Muscle layer of colon (tissue), 2 donors: ENCODE measurements at regions not wholly inside any gene's neighbourhood (a gene's known extent, or its start where the extent isn't known, plus 50 kb on each side); places are given as distances from the start of the nearest gene placed in this dataset.
"Not testable (repeated sequence)": the region's sequence is repeated elsewhere in the genome, so short reads cannot be mapped to it uniquely, and the experiment has no call there.

Experiments
- H3K27ac ChIP-seq: one replicate; pipeline ENCODE4 v1.7.0; 2013; ENCODE audit warnings: low read depth, mild to moderate bottlenecking, low read length, moderate library complexity
- H3K27me3 ChIP-seq, 2 donors: one replicate each; pipeline ENCODE4 v1.7.0; 2013; ENCODE audit warnings: low read length in 2 of 2, mild to moderate bottlenecking in 2 of 2; ENCODE audit not compliant: insufficient read depth in 2 of 2, control insufficient read depth in 1 of 2
- H3K36me3 ChIP-seq: one replicate; pipeline ENCODE4 v1.7.0; 2013; ENCODE audit warnings: mild to moderate bottlenecking, low read length; ENCODE audit not compliant: insufficient read depth
- H3K4me1 ChIP-seq: one replicate; pipeline ENCODE4 v1.7.0; 2013; ENCODE audit warnings: mild to moderate bottlenecking, low read length; ENCODE audit not compliant: insufficient read depth
- H3K4me3 ChIP-seq, 2 donors: one replicate each; pipeline ENCODE4 v1.7.0; 2013; ENCODE audit warnings: low read length in 2 of 2, low read depth in 1 of 2, mild to moderate bottlenecking in 1 of 2, moderate library complexity in 1 of 2
- H3K9ac ChIP-seq: one replicate; pipeline ENCODE4 v1.7.0; 2013; ENCODE audit warnings: low read length
- H3K9me3 ChIP-seq: one replicate; pipeline ENCODE4 v1.7.0; 2013; ENCODE audit warnings: mild to moderate bottlenecking, low read length
- donor health status: abdominal sarcoma.
- donor health status: Adenocarcinoma of cecum.

DNA sequence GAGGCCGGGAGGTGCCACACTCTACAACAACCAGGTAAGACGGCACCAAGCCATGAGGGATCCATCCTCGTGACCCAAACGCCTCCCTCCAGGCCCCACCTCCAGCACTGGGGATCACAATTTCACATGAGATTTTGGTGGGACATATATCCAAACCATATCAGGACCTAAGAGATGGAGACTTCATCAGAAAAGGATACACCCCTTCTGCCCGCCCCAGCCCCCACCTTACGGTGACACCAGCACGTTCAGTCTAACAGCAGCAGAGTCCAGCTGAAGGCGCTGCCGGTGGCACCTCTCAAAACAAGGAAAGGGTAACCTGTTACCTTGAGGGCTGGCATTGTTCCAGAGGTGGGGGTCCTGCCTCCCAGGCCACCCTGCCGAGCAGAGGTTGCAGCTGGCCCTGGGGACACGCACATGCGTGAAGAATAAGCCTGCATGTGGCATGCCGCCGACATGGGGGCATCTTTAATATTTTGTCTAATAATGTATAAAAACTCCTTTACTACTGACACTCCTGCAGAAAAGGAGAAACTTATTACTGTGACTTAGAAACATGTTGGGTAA lies 154.4 kb downstream of the GALR1 start:
- Histone ChIP-seq H3K27ac (no peak overlapping the region), H3K4me3 (no peak overlapping the region), H3K9me3 (no peaks in the 10 kb centered on the region), H3K4me1 (no peaks in the 10 kb centered on the region), H3K36me3 (no peaks in the 10 kb centered on the region), H3K9ac (no peak overlapping the region), H3K27me3 (no peaks in the 10 kb centered on the region)

DNA sequence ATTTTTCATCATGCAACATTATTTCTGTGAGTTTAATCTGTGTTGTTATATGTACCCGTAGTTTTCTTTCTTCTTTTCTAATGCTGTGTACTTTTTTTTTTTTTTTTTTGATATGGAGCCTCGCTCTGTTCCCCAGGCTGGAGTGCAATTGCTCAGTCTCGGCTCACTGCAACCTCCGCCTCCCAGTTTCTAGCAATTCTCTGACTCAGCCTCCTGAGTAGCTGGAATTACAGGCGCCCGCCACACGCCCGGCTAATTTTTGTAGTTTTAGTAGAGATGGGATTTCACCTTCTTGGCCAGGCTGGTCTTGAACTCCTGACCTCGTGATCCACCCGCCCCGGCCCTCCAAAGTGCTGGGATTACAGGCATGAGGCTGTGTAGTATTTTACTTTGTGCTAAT lies 155.4 kb downstream of the GALR1 start:
- H3K4me3 ChIP-seq, result no peak overlapping the region
- H3K27me3 ChIP-seq, result no peaks in the 10 kb centered on the region
- no peaks in the 10 kb centered on the region for H3K9me3 ChIP-seq
- no peak overlapping the region for H3K9ac ChIP-seq
- H3K36me3 ChIP-seq, result no peaks in the 10 kb centered on the region
- H3K27ac ChIP-seq, result no peak overlapping the region
- H3K4me1 ChIP-seq, result no peaks in the 10 kb centered on the region

DNA sequence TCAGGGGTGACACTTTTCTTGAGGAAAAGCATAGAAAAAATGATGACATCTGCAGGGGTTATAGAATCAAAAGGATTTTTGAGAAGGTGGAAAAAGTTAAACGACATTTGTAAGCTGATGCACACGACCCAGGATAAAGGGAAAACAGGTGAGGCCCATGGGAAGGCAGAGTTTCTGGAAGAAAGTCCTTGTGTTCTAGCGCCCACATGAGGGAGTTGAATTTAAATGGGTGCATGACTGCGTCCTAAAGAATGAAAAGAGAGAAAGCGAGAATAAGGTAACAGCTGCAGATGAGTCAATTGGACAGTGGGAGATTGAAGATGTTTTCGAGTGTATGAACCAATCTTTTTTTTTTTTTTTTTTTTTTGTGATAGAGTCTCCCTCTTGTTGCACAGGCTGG lies 158.1 kb downstream of the GALR1 start:
- H3K9ac ChIP-seq, result no peak overlapping the region
- no peaks in the 10 kb centered on the region for H3K9me3 ChIP-seq
- no peaks in the 10 kb centered on the region for H3K36me3 ChIP-seq
- H3K27me3 ChIP-seq, result no peaks in the 10 kb centered on the region
- H3K4me1 ChIP-seq, result no peaks in the 10 kb centered on the region
- no peak overlapping the region for H3K4me3 ChIP-seq
- H3K27ac ChIP-seq, result no peak overlapping the region

DNA sequence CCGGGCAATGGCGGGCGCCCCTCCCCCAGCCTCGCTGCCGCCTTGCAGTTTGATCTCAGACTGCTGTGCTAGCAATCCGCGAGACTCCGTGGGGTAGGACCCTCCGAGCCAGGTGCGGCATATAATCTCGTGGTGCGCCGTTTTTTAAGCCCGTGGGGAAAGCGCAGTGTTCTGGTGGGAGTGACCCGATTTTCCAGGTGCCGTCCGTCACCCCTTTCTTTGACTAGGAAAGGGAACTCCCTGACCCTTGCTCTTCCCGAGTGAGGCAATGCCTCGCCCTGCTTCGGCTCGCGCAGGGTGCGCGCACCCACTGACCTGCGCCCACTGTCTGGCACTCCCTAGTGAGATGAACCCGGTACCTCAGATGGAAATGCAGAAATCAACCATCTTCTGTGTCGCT lies 171.9 kb downstream of the GALR1 start:
- H3K4me3 ChIP-seq, H3K36me3 ChIP-seq, H3K9ac ChIP-seq, H3K4me1 ChIP-seq, H3K27me3 ChIP-seq, H3K27ac ChIP-seq, H3K9me3 ChIP-seq: not testable (repeated sequence)

DNA sequence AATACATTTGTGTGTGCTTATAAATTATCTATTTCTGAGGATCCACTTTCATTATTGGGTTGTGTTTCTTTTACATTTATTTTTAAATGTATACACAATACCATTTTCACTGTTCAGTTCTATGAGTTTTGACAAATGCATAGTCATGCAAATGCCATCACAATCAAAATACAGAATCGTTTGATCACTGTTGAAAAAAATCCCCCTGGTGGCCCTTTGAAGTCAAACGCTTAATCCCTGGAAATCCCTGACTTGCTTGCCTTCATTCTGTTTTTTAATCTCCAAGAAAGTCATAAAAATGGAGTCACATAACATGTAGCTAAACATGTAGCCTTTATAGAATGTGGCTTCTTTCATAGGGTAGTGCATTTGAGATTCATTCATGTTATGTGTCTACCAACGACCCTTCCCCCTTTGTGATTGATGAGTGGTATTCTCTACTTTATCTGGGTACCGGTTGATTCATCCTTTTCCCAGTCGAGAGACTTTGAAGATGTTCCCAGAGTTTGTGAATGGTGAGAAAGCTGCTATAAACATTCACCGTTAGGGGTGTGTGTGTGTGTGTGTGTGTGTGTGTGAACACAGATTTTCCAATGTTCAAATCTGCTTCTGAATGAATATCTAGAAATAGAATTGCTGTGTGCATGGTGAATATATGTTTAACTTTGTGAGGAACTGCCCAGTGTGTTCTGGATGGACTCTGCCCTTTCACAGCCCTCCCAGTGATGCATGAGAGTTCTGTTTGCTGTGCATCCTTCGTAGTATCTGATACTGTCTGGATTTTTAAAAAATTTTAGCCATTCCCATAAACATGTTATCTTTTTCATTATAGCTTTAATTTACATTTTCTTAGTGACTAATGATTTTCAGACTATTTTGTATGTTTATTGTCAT lies 173.6 kb downstream of the GALR1 start:
- Histone ChIP-seq H3K27me3 (no peaks in the 10 kb centered on the region), H3K4me3 (no peak overlapping the region), H3K27ac (no peak overlapping the region), H3K36me3 (no peaks in the 10 kb centered on the region), H3K9me3 (no peaks in the 10 kb centered on the region), H3K9ac (no peak overlapping the region), H3K4me1 (no peaks in the 10 kb centered on the region)

DNA sequence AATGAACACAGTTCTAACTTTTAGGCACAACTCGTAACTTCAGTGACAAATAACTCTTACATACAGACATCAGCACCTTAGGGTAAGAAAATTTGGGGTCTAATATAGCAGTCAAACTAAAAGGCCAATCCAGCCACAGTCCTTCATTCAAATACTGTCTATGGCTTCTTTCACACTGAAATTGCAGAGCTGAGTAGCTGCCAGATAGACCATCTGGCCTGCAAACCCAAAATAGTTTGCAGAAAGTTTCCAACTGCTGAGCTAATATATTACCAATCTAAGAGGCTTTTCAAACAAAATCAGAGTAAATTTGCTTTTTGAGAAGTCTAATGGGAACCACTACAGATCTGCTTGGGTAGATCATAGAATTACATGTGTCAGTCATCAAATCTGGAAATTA lies 183.4 kb downstream of the GALR1 start:
- no peaks in the 10 kb centered on the region for H3K27me3 ChIP-seq
- no peaks in the 10 kb centered on the region for H3K9me3 ChIP-seq
- H3K4me3 ChIP-seq, result no peak overlapping the region
- no peaks in the 10 kb centered on the region for H3K36me3 ChIP-seq
- H3K27ac ChIP-seq, result no peak overlapping the region
- H3K4me1 ChIP-seq, result no peaks in the 10 kb centered on the region
- H3K9ac ChIP-seq, result no peak overlapping the region

DNA sequence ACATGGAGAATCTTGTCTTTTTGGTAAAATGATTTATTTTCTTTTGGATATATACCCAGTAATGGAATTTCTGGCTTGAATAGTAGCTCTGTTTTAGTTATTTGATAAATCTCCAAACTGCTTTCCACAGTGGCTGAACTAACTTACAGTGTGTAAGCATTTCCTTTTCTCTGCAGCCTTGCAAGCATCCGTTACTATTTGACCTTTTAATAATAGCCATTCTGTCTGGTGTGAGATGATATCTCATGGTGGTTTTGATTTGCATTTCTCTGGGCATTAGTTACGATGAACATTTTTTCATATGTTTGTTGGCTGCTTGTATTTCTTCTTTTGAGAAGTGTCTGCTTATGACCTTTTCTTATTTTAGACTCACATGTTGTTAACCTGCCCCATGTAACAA lies 190.2 kb downstream of the GALR1 start:
- H3K36me3 ChIP-seq, result no peaks in the 10 kb centered on the region
- H3K4me1 ChIP-seq, result no peaks in the 10 kb centered on the region
- no peaks in the 10 kb centered on the region for H3K27me3 ChIP-seq
- H3K4me3 ChIP-seq, result no peak overlapping the region
- H3K9ac ChIP-seq, result no peak overlapping the region
- H3K27ac ChIP-seq, result no peak overlapping the region
- no peaks in the 10 kb centered on the region for H3K9me3 ChIP-seq

DNA sequence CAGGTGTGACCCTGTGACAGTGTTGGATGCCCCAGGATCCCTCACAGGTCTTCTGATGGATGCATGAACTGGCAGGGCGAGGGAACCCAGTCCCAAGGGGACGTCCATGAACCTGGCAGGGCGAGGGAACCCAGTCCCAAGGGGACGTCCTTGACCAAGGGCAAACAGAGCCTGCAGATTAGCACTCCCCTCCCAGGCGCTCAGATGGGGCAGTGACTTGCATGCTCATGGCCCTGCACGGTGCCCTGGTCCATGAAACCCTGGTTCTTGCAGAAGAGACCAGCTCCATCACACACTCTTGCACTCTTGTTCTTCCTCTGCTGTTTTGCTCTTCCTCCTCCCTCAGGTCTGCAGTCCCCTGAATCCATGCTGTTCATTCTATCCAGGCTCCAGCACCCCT lies 192.7 kb downstream of the GALR1 start:
- H3K9ac ChIP-seq, result no peak overlapping the region
- no peaks in the 10 kb centered on the region for H3K36me3 ChIP-seq
- H3K4me1 ChIP-seq, result no peaks in the 10 kb centered on the region
- no peaks in the 10 kb centered on the region for H3K27me3 ChIP-seq
- no peaks in the 10 kb centered on the region for H3K9me3 ChIP-seq
- H3K27ac ChIP-seq, result no peak overlapping the region
- no peak overlapping the region for H3K4me3 ChIP-seq

DNA sequence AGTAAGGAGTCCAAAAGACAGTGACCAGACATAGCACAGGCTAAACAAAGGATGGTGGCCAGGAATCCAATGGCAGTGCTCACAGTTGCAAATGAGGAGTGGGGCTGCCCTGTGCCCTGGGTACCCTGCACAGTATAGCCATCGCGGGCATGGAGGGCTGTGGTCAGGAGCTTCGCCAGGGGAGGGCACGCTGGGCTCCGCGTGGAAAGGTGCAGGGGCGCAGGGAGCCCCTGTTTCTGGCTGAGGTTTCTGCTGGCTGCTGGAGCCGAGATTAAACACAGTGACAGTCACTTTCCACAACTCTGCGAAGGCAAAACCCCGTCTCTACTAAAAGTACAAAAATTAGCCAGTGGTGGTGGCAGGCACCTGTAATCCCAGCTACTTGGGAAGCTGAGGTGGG lies 194.7 kb downstream of the GALR1 start:
- Histone ChIP-seq H3K36me3 (no peaks in the 10 kb centered on the region), H3K9me3 (no peaks in the 10 kb centered on the region), H3K9ac (no peak overlapping the region), H3K27ac (no peak overlapping the region), H3K27me3 (no peaks in the 10 kb centered on the region), H3K4me3 (no peak overlapping the region), H3K4me1 (no peaks in the 10 kb centered on the region)

DNA sequence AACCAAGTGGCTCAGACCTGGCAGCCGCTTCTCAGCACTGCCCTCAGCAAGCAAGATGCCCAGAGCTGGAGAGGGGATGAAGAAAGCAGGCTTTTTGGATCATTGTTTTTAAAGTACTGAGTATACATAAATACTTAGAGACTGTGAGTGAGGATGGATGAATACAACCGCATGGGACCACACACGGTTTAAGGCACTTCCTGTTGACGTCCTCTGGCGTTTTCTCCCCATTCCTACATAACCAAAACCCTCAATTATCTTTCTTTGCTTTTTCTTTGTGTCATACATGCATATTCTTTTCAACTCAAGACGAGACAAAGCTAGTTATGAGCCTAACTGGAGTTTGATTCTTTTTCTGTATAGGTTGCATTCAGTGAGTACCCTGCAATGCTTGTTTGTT lies 198.4 kb downstream of the GALR1 start:
- H3K27me3 ChIP-seq, result no peaks in the 10 kb centered on the region
- no peak overlapping the region for H3K9ac ChIP-seq
- no peak overlapping the region for H3K4me3 ChIP-seq
- H3K27ac ChIP-seq, result no peak overlapping the region
- H3K36me3 ChIP-seq, result no peaks in the 10 kb centered on the region
- H3K9me3 ChIP-seq, result no peaks in the 10 kb centered on the region
- H3K4me1 ChIP-seq, result no peaks in the 10 kb centered on the region

DNA sequence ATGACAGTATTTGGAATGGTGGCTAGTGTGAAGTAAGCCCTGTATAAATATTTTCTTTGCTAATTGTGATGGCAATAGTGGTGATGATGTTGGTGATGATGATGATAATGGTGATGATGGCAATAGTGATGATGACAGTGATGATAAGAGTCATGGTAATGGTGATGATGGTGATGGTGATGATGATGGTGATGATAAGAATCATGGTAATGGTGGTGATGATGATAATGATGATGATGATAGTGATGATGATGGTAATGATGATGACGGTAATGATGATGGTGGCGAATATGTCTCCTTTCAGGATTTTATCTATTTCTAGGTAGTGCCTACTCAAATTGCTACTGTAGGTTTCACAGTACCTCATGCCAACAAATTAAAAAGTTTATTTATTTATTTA lies 205.4 kb downstream of the GALR1 start:
- H3K27me3 ChIP-seq, result no peaks in the 10 kb centered on the region
- no peak overlapping the region for H3K27ac ChIP-seq
- no peaks in the 10 kb centered on the region for H3K9me3 ChIP-seq
- no peaks in the 10 kb centered on the region for H3K36me3 ChIP-seq
- H3K4me1 ChIP-seq, result no peaks in the 10 kb centered on the region
- no peak overlapping the region for H3K4me3 ChIP-seq
- H3K9ac ChIP-seq, result no peak overlapping the region

DNA sequence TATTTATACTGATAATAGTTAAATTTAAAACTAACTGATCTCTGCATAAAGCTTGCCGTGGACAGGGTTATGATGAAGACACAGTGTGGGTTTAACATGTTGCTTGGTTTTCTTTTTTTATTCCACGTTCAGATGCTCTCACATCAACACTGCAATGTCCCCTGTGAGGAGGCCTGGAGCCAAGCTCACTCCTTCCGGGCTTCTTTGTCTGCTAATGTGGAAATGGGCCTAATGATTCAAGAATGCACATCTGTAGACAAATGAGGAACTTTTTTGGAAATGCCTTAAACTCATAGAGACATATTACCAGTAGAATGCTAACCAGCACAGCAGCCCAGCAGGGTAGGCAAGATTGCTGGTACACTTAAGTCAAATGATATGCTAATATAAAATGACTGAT lies 208.0 kb downstream of the GALR1 start:
- Histone ChIP-seq H3K9ac (no peak overlapping the region), H3K4me1 (no peaks in the 10 kb centered on the region), H3K36me3 (no peaks in the 10 kb centered on the region), H3K27me3 (no peaks in the 10 kb centered on the region), H3K4me3 (no peak overlapping the region), H3K9me3 (no peaks in the 10 kb centered on the region), H3K27ac (no peak overlapping the region)
